AG09309 (cell line): ENCODE measurements at regions not wholly inside any gene's neighbourhood (a gene's known extent, or its start where the extent isn't known, plus 50 kb on each side); places are given as distances from the start of the nearest gene placed in this dataset.
"Not testable (repeated sequence)": the region's sequence is repeated elsewhere in the genome, so short reads cannot be mapped to it uniquely, and the experiment has no call there.

Source experiments
- DNase-seq: peaks from one replicate; pipeline ENCODE4 v3.0.0-alpha.2; 2010; ENCODE audit warnings: low read depth
- H3K4me3 ChIP-seq: 2 replicates; pipeline ENCODE4 v1.5.1; 2011; ENCODE audit warnings: mild to moderate bottlenecking, low read depth, low read length, moderate library complexity; ENCODE audit not compliant: control insufficient read depth
- TF ChIP-seq, protein P1 (sequence below): IDR thresholded peaks from 2 replicates; pipeline ENCODE4 v1.5.1; 2011; ENCODE audit warnings: mild to moderate bottlenecking, low read depth, low read length, inconsistent platforms; ENCODE audit not compliant: insufficient read depth, control insufficient read depth; ENCODE audit errors: missing control alignments

- no peak overlapping the region for H3K4me3 ChIP-seq
- DNase-seq: no peak
- TF ChIP-seq, protein P1, sequence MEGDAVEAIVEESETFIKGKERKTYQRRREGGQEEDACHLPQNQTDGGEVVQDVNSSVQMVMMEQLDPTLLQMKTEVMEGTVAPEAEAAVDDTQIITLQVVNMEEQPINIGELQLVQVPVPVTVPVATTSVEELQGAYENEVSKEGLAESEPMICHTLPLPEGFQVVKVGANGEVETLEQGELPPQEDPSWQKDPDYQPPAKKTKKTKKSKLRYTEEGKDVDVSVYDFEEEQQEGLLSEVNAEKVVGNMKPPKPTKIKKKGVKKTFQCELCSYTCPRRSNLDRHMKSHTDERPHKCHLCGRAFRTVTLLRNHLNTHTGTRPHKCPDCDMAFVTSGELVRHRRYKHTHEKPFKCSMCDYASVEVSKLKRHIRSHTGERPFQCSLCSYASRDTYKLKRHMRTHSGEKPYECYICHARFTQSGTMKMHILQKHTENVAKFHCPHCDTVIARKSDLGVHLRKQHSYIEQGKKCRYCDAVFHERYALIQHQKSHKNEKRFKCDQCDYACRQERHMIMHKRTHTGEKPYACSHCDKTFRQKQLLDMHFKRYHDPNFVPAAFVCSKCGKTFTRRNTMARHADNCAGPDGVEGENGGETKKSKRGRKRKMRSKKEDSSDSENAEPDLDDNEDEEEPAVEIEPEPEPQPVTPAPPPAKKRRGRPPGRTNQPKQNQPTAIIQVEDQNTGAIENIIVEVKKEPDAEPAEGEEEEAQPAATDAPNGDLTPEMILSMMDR: no peak
These were observed 317.1 kb upstream of the PABPC4L start for GRCh38 chr4:134518574-134519217.

GRCh38 chr4:134510544-134510943 lies 309.0 kb upstream of the PABPC4L start:
- TF ChIP-seq, protein P1: no peak
- no peak overlapping the region for H3K4me3 ChIP-seq
- no peak for DNase-seq

DNA sequence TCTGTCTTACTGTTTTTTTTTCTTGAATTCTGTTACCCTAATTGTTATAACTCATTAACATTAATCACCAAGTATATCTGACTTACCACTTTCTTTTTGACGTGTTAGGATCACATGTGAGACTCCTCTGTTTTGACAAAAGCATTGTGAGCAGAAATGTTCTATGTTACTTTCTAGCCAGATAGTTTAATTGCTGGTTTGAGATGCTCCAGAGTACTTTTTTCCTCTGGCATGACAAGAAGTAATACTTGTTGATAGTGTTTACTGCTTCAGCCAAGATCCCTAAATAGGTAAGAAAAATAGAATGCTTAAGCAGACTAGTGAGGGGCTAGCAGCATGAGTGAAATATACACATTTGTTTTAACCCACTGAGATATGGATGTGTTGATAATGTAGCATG lies 303.9 kb upstream of the PABPC4L start:
- H3K4me3 ChIP-seq: no peak overlapping the region
- no peak for DNase-seq
- TF ChIP-seq, protein P1: no peak

DNA sequence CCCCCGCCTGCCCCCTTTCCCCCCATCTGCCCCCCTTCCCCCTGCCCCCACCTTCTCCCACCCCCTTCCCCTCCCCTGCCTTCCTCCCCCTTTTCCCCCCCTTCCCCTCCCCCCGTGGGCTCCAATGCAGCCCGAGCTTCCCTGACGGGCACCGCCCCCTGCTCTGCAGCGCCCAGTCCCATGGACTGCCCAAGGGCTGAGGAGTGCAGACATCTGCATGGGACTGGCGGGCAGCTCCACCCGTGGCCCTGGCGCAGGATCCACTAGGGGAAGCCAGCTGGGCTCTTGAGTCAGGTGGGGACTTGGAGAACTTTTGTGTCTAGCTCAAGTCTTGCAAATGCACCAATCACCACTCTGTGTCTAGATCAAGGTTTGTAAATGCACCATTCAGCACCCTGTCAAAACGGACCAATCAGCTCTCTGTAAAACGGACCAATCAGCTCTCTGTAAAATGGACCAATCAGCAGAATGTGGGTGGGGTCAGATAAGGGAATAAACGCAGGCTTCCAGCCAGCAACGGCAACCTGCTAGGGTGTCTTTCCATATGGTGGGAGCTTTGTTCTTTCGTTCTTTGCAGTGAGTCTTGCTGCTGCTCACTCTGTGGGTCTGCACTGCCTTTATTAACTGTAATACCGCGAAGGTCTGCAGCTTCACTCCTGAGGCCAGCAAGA lies 300.5 kb upstream of the PABPC4L start:
- no peak overlapping the region for H3K4me3 ChIP-seq
- no peak for DNase-seq
- TF ChIP-seq, protein P1: no peak

DNA sequence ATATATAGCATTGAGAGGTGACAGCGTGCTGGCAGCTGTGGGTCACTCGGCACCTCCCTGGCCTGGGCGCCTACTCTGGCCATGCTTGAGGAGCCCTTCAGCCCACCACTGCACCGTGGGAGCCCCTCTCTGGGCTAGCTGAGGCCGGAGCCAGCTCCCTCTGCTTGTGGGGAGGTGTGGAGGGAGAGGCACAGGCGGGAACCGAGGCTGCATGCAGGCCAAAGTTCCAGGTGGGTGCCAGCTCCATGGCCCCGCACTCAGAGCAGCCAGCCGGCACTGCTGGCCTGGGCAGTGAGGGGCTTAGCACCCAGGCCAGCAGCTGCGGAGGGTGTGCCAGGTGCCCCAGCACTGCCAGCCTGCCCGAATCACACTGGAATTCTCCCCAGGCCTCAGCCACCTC lies 299.9 kb upstream of the PABPC4L start:
- DNase-seq, H3K4me3 ChIP-seq: not testable (repeated sequence)

DNA sequence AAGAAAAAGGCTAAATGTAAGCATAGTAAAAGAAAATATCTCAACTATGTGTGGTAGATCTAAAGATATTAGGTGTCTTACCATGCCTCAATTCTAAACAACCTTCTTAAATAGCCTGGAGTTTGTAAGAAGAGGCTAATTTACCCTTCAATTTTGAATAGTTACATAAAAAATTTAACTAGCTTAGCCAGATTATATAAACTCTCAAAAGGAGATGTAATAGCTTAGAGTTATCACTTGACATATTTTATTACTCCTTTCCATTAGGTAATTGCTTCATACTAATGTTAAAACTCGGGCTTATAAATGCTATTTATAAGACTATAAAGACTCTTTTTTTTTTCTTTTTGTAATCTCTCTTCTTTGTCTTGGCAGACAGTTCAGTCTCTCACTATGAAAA lies 297.5 kb upstream of the PABPC4L start:
- TF ChIP-seq, protein P1: no peak
- no peak overlapping the region for H3K4me3 ChIP-seq
- DNase-seq: no peak

DNA sequence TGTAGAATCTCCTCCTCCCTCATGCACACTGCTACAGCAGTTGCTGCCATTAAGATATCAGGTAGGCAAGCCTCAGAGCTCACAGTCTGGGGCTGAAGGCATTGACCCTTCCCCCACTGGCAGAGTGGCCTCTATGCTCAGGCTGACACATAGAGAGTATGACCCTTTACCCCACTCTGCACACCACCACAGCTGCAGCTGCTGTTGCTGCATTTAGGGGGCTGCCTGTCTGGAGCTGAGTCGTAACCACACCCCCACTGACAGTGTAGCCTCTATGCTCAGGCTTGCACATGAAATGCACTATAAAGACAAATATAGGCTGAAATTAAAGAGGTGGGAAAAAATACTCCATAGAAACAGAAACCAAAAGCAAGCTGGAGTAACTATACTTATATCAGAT lies 289.3 kb upstream of the PABPC4L start:
- no peak overlapping the region for H3K4me3 ChIP-seq
- no peak for DNase-seq
- TF ChIP-seq, protein P1: no peak

DNA sequence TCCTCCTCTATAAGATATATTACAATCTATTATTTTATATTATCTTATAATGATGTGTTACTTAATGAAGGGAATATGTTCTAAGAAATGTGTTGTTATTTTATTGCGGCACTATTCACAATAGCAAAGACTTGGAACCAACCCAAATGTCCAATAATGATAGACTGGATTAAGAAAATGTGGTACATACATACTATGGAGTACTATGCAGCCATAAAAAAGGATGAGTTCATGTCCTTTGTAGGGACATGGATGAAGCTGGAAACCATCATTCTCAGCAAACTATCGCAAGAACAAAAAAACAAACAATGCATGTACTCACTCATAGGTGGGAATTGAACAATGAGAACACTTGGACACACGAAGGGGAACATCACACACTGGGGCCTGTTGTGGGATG lies 281.9 kb upstream of the PABPC4L start:
- DNase-seq: not testable (repeated sequence)

More for the DNA sequence above, 281.9 kb upstream of the PABPC4L start:
- not testable (repeated sequence) for H3K4me3 ChIP-seq
